Non-pigmented ciliary epithelial cell (primary cell): ENCODE measurements at regions not wholly inside any gene's neighbourhood (a gene's known extent, or its start where the extent isn't known, plus 50 kb on each side); places are given as distances from the start of the nearest gene placed in this dataset.
A peak's percentile ranks its signal among the peaks of the same experiment; 100 is the strongest.
"Not testable (repeated sequence)": the region's sequence is repeated elsewhere in the genome, so short reads cannot be mapped to it uniquely, and the experiment has no call there.

Experiments used
- DNase-seq: peaks from one replicate; pipeline ENCODE4 v3.0.0-alpha.2; 2010; ENCODE audit warnings: low read depth

- DNase-seq, result no peak
Measured at GRCh38 chr12:27133022-27133590, 50.7 kb upstream of the C12orf71 start.

- DNase-seq, result no peak
Measured at GRCh38 chr12:27140478-27140969, 58.1 kb upstream of the C12orf71 start.

- peak; percentile 67 for DNase-seq
Measured at GRCh38 chr12:27142101-27142721, 59.8 kb upstream of the C12orf71 start.

- DNase-seq, result no peak
Measured at GRCh38 chr12:27143256-27144069, 61.1 kb upstream of the C12orf71 start.

GRCh38 chr12:27145725-27146124, 63.3 kb upstream of the C12orf71 start:
- not testable (repeated sequence) for DNase-seq

- no peak for DNase-seq
Measured at GRCh38 chr12:27148373-27148772, 66.0 kb upstream of the C12orf71 start.

GRCh38 chr12:27148791-27149190, 66.4 kb upstream of the C12orf71 start:
- no peak for DNase-seq

- DNase-seq, result no peak
Measured at GRCh38 chr12:27151479-27151878, 69.1 kb upstream of the C12orf71 start.

- no peak for DNase-seq
Measured at GRCh38 chr12:27158297-27158696, 75.9 kb upstream of the C12orf71 start.

GRCh38 chr12:27161458-27162228, 79.3 kb upstream of the C12orf71 start:
- DNase-seq, result no peak

- DNase-seq, result no peak
Measured at GRCh38 chr12:27162229-27162537, 79.8 kb upstream of the C12orf71 start.

- no peak for DNase-seq
Measured at GRCh38 chr12:27163048-27163715, 80.8 kb upstream of the C12orf71 start.

- no peak for DNase-seq
Measured at GRCh38 chr12:27163894-27164293, 80.2 kb upstream of the STK38L start.

- no peak for DNase-seq
Measured at GRCh38 chr12:27164330-27165040, 79.6 kb upstream of the STK38L start.

- DNase-seq, result not testable (repeated sequence)
Measured at GRCh38 chr12:27165958-27166357, 78.1 kb upstream of the STK38L start.

- not testable (repeated sequence) for DNase-seq
Measured at GRCh38 chr12:27171494-27171893, 72.6 kb upstream of the STK38L start.

GRCh38 chr12:27176765-27177164, 67.3 kb upstream of the STK38L start:
- DNase-seq, result no peak

GRCh38 chr12:27177706-27178105, 66.4 kb upstream of the STK38L start:
- DNase-seq, result no peak

GRCh38 chr12:27178255-27178654, 65.8 kb upstream of the STK38L start:
- no peak for DNase-seq

- DNase-seq, result no peak
Measured at GRCh38 chr12:27178723-27179399, 65.2 kb upstream of the STK38L start.
